SK-N-MC (cell line): ENCODE measurements at regions not wholly inside any gene's neighbourhood (a gene's known extent, or its start where the extent isn't known, plus 50 kb on each side); places are given as distances from the start of the nearest gene placed in this dataset.
A peak's percentile ranks its signal among the peaks of the same experiment; 100 is the strongest.

Source experiments
- DNase-seq: peaks from one replicate; pipeline ENCODE4 v3.0.0-alpha.2; 2011; ENCODE audit warnings: low read depth, low spot score
- H3K27ac ChIP-seq: fragments of 200-600 bp; sonication (generic); 2 replicates; pipeline ENCODE4 v1.5.1; 2016; ENCODE audit warnings: mixed run types
- H3K36me3 ChIP-seq: fragments of 200-600 bp; sonication (generic); 2 replicates; pipeline ENCODE4 v1.6.1; 2017; ENCODE audit warnings: antibody characterized with exemption, low read length, mixed read lengths; ENCODE audit not compliant: insufficient read depth
- H3K4me3 ChIP-seq: fragments of 200-600 bp; sonication (generic); 2 replicates; pipeline ENCODE4 v1.5.1; 2016
- H3K9ac ChIP-seq: fragments of 200-600 bp; sonication (generic); 2 replicates; pipeline ENCODE4 v1.8.0; 2017; ENCODE audit warnings: mixed run types, mixed read lengths; ENCODE audit not compliant: insufficient read length
- H3K9me3 ChIP-seq: fragments of 200-600 bp; sonication (generic); 2 replicates; pipeline ENCODE4 v1.6.1; 2017; ENCODE audit warnings: low read depth, mild to moderate bottlenecking, antibody characterized with exemption, low read length, moderate library complexity, mixed read lengths
- EZH2 ChIP-seq: fragments of 200-600 bp; sonication (generic); IDR thresholded peaks from one replicate; pipeline ENCODE4 v1.6.1; 2017; ENCODE audit warnings: antibody characterized with exemption
- FOXP2 ChIP-seq: optimal IDR thresholded peaks from 2 replicates; pipeline ENCODE3; 2011; ENCODE audit warnings: mild to moderate bottlenecking, moderate library complexity; ENCODE audit not compliant: insufficient read depth; ENCODE audit errors: extremely low read length, control extremely low read depth
- POLR2AphosphoS5 ChIP-seq: IDR thresholded peaks from 2 replicates; pipeline ENCODE4 v1.6.1; 2012; ENCODE audit warnings: mild to moderate bottlenecking, low read depth, low read length, borderline replicate concordance

DNA sequence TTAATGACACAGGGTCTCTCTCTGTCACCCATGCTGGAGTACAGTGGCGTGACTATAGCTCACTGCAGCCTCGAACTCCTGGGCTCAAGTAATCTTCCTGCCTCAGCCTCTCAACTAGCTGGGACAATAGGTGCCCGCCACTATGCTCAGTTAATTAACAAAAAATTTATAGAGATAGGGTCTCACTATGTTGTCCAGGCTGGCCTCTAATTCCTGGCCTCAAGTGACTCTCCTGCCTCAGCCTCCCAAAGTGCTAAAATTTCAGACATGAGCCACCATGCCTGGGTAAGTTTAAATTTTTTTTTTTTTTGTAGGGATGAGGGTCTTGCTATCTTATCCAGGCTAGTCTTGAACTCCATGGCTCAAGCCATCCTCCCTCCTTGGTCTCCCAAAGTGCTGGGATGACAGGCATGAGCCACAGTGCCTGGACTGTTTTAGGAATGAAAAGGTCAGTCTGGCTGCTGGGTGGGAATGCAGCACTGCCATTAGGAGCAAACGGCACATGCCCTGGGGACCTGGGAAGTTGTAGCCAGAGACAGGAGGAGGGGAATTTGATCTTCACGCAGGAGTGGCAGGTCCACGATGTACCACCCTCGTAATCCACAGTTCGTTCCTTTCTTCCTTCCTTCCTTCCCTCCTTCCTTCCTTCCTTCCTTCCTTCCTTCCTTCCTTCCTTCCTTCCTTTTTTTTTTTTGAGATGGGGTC is 106.7 kb downstream of the HAPSTR1 start:
- Histone ChIP-seq H3K9ac (no peak overlapping the region), H3K9me3 (no peaks in the 10 kb centered on the region), H3K27ac (no peak overlapping the region), H3K4me3 (no peak overlapping the region), H3K36me3 (no peaks in the 10 kb centered on the region)
- no peak for DNase-seq
- TF ChIP-seq POLR2AphosphoS5: no peak
- no peak for TF ChIP-seq FOXP2
- no peak for TF ChIP-seq EZH2

DNA sequence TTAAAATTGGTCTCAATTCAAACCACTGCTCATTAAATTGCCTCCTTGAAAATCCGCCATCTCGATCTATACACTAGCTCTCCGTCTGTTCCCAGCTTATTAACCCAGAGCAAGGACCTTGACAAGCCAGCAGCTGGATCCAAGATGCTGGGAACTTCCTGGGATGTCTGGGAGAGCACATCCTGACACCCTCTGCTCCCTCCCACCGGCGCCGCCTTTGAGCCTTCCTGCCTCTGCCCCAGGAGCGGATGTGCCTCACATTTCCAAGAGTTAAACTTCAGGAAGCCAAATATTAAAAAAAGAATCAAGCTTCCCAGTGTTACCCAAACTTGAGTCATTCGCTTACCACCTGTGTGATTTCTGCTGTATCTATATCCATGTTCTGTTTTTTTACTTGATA is 107.9 kb downstream of the HAPSTR1 start:
- Histone ChIP-seq H3K4me3 (no peak overlapping the region), H3K27ac (peak overlapping the region; percentile 87), H3K36me3 (no peaks in the 10 kb centered on the region), H3K9ac (no peak overlapping the region), H3K9me3 (no peaks in the 10 kb centered on the region)
- peak; percentile 28 for DNase-seq
- TF ChIP-seq POLR2AphosphoS5 (no peak), EZH2 (no peak), FOXP2 (no peak)

DNA sequence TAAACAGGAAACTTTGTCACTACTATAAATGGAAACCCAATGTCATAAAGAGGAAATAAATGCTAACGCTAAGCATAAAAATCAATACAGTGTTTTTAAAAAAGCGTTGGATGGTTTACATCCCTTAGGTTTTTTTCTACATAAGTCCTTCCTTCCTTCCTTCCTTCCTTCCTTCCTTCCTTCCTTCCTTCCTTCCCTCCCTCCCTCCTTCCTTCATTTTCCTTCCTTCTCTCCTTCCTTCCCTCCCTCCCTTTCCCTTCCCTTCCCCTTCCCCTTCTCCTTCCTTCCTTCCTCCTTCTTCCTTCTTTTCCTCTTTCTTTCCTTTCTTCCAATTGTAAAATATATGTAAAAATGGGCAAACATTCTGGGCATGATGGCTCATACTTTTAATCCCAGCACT is 108.3 kb downstream of the HAPSTR1 start:
- Histone ChIP-seq H3K36me3 (no peaks in the 10 kb centered on the region), H3K27ac (peak overlapping the region; percentile 75), H3K4me3 (no peak overlapping the region), H3K9me3 (no peaks in the 10 kb centered on the region), H3K9ac (no peak overlapping the region)
- TF ChIP-seq POLR2AphosphoS5 (no peak), EZH2 (no peak), FOXP2 (no peak)
- DNase-seq: no peak

DNA sequence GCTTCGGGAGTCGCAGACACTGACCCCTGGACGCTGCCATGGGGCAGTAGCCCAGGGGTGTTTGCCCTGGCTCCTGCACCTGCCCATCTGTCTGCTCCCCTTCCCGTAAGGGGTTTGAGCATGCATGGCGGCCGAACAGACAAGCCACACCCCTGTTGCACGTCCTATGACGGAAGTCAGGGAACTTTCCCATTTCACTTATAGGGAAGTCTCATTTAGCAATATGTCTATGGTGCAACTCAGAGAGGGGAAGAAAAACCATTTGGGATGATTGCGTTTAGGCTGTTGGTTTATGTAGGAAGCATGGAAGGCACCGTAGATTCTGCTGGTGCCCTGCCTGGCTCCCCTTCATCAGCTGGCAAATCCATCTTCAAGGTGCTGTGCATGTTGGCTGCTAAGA is 112.5 kb downstream of the HAPSTR1 start:
- no peak overlapping the region for H3K9ac ChIP-seq
- H3K27ac ChIP-seq: no peak overlapping the region
- no peak overlapping the region for H3K4me3 ChIP-seq
- no peaks in the 10 kb centered on the region for H3K9me3 ChIP-seq
- H3K36me3 ChIP-seq: no peaks in the 10 kb centered on the region
- DNase-seq: no peak
- no peak for TF ChIP-seq EZH2
- no peak for TF ChIP-seq POLR2AphosphoS5
- TF ChIP-seq FOXP2: no peak

DNA sequence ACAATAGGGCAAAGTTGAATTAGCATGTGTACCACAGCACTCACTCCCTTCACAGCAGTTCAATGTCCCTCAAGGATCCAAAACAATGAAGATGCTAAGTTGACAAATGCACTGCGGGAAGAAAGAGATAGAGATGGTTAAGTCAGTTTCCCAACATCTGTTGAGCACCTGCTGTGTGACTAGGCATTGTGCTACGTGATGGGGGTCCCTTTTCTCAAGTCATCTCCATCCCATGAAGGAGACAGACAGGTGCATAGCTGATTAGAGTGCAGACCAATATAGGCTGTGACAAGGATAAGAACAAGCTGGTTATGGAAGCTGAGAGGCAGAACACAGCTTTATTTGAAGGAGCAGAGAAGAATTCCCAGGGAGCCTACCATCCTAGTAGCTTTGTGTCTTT is 114.2 kb downstream of the HAPSTR1 start:
- H3K9me3 ChIP-seq: no peaks in the 10 kb centered on the region
- no peak overlapping the region for H3K27ac ChIP-seq
- H3K36me3 ChIP-seq: no peaks in the 10 kb centered on the region
- H3K4me3 ChIP-seq: no peak overlapping the region
- no peak for DNase-seq
- H3K9ac ChIP-seq: no peak overlapping the region
- TF ChIP-seq EZH2 (no peak), POLR2AphosphoS5 (no peak), FOXP2 (no peak)

DNA sequence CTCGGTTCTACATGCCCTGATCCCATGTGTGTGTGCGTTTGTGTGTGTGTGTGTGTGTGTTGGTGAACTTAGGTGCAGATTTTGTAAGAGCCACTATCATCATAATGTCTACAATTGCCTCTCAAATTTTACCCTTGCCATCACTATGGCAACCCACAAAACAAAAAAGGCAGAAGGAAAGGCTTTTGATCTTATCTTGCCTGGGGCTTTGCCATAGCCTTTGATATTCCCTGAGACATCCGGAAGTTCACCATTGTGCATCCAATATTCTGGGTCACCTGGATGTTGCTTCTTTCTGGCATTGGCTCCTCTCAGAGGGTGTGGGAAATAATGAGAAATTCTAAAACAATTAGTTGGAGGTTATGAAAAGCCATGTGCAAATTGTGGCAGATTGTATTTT is 114.7 kb downstream of the HAPSTR1 start:
- Histone ChIP-seq H3K27ac (no peak overlapping the region), H3K4me3 (no peak overlapping the region), H3K9me3 (no peaks in the 10 kb centered on the region), H3K9ac (no peak overlapping the region), H3K36me3 (no peaks in the 10 kb centered on the region)
- TF ChIP-seq EZH2 (no peak), POLR2AphosphoS5 (no peak), FOXP2 (no peak)
- DNase-seq: no peak

DNA sequence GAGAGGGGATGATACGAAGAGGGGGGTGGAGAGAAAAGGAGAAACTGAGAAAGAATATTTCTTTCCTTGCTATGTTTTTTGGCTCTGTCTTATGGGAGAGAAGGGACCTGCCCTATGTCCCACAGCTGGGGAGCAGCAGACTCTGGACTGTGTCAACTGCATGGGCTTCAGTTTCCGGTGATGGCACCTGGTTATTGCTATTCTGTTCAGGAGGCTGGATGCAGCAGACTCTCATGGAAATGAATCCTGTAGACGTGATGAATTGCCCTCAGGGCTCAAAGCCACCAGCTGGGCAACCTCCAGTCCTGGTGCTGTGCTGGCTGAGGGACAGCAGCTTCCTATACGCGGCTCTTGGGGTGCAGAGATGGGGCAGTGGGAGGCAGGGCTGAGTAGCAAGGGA is 121.2 kb downstream of the HAPSTR1 start:
- DNase-seq: no peak
- no peaks in the 10 kb centered on the region for H3K36me3 ChIP-seq
- no peak for TF ChIP-seq EZH2
- no peak for TF ChIP-seq FOXP2
- TF ChIP-seq POLR2AphosphoS5: no peak
- no peaks in the 10 kb centered on the region for H3K9me3 ChIP-seq
- no peak overlapping the region for H3K9ac ChIP-seq
- H3K4me3 ChIP-seq: no peak overlapping the region
- H3K27ac ChIP-seq: no peak overlapping the region

DNA sequence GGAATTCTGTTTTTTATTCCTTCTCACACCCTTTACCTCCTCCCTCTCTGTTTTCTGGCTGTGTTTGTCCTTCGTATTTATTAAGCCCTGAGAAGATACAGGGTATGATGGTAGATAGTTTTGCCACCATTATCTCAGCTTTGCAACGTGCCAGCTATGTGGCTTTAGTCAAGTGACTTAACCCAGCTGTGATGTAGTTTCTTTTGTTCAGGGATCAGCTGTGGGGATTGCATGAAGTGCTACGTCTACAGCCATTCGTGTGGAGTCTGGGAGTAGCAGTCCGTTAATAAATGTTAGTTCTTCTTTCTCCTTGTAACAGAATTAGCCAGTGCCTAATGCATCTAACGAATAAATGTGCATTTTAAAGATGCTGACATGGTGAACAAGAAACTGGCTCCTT is 128.4 kb downstream of the HAPSTR1 start:
- Histone ChIP-seq H3K4me3 (no peak overlapping the region), H3K36me3 (no peaks in the 10 kb centered on the region), H3K27ac (no peak overlapping the region), H3K9me3 (no peaks in the 10 kb centered on the region), H3K9ac (no peak overlapping the region)
- no peak for DNase-seq
- no peak for TF ChIP-seq FOXP2
- no peak for TF ChIP-seq EZH2
- TF ChIP-seq POLR2AphosphoS5: no peak

DNA sequence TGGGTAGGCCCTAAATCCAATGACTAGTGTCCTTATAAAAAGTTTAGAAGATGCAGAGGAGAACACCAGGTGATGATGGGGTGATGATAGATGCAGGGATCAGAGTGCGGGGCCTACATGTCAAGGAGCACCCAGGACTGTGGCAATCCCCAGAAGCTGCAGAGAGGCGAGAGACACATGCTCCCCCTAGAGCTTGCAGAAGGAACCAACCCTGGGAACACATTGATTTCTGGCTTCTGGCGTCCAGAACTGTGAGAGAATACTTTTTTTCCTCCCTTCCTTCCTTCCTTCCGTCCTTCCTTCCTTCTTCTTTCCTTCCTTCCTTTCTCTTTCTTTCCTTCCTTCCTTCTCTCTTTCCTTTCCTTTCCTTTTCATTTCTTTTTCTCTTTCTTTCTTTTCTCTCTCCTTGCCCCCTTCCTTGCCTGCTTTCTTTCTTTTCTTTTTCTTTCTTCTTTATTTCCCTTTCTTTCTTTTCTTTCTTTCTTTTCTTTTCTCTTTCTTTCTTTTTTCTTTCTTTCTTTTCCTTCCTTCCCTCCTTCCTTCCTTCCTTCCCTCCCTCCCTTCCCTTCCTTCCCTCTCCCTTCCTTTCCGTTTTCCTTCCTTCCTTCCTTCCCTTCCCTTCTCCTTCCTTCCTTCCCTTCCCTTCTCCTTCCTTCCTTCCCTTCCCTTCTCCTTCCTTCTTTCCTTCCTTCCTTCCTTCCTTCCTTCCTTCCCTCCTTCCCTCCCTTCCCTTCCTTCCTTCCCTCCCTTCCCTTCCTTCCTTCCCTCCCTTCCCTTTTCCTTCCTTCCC is 134.3 kb downstream of the HAPSTR1 start:
- Histone ChIP-seq H3K36me3 (no peaks in the 10 kb centered on the region), H3K4me3 (no peak overlapping the region), H3K27ac (no peak overlapping the region), H3K9ac (no peak overlapping the region), H3K9me3 (no peaks in the 10 kb centered on the region)
- TF ChIP-seq FOXP2 (no peak), EZH2 (no peak)
- DNase-seq: no peak
